H9 (cell line): ENCODE measurements at regions not wholly inside any gene's neighbourhood (a gene's known extent, or its start where the extent isn't known, plus 50 kb on each side); places are given as distances from the start of the nearest gene placed in this dataset.

Experiments used
- DNase-seq: peaks from one replicate; pipeline ENCODE4 v3.0.0-alpha.2; 2017
- H2AFZ ChIP-seq: one replicate; pipeline ENCODE4 v1.6.1; 2013; ENCODE audit warnings: mild to moderate bottlenecking, low read length, control low read depth, moderate library complexity
- H2AK5ac ChIP-seq: 2 replicates; pipeline ENCODE4 v1.6.1; 2013; ENCODE audit warnings: low read length, control low read depth, mixed read lengths; ENCODE audit not compliant: insufficient read length
- H2BK120ac ChIP-seq: one replicate; pipeline ENCODE4 v1.6.1; 2013; ENCODE audit warnings: low read depth, mild to moderate bottlenecking, low read length, control low read depth, inconsistent platforms; ENCODE audit not compliant: poor library complexity, severe bottlenecking
- H2BK12ac ChIP-seq: 2 replicates; pipeline ENCODE4 v1.6.1; 2013; ENCODE audit warnings: low read length, control low read depth, mixed read lengths, low read depth; ENCODE audit not compliant: insufficient read length
- H2BK15ac ChIP-seq: 2 replicates; pipeline ENCODE4 v1.6.1; 2013; ENCODE audit warnings: low read depth, low read length, control low read depth
- H2BK20ac ChIP-seq: one replicate; pipeline ENCODE4 v1.6.1; 2013; ENCODE audit warnings: low read depth, mild to moderate bottlenecking, low read length, control low read depth, inconsistent platforms; ENCODE audit not compliant: poor library complexity, severe bottlenecking
- H2BK5ac ChIP-seq: 2 replicates; pipeline ENCODE4 v1.6.1; 2013; ENCODE audit warnings: low read length, control low read depth, mixed read lengths; ENCODE audit not compliant: insufficient read length
- H3K14ac ChIP-seq: 2 replicates; pipeline ENCODE4 v1.6.1; 2013; ENCODE audit warnings: low read length, control low read depth; ENCODE audit not compliant: insufficient read depth
- H3K18ac ChIP-seq: 2 replicates; pipeline ENCODE4 v1.6.1; 2013; ENCODE audit warnings: low read depth, mild to moderate bottlenecking, mixed read lengths, low read length, control low read depth; ENCODE audit not compliant: insufficient read length
- H3K23ac ChIP-seq: 2 replicates; pipeline ENCODE4 v1.6.1; 2013; ENCODE audit warnings: low read length, control low read depth, mixed read lengths, low read depth; ENCODE audit not compliant: insufficient read length
- H3K23me2 ChIP-seq: 2 replicates; pipeline ENCODE4 v1.6.1; 2013; ENCODE audit warnings: low read depth, mild to moderate bottlenecking, mixed read lengths, low read length, control low read depth; ENCODE audit not compliant: insufficient read length, poor library complexity, severe bottlenecking
- H3K27ac ChIP-seq: 2 replicates; pipeline ENCODE4 v1.5.1; 2013; ENCODE audit warnings: low read length, control low read depth, mixed read lengths, low read depth; ENCODE audit not compliant: insufficient read length
- H3K27me3 ChIP-seq: 2 replicates; pipeline ENCODE4 v1.6.1; 2013; ENCODE audit warnings: low read length, control low read depth, inconsistent platforms; ENCODE audit not compliant: insufficient read depth
- H3K4ac ChIP-seq: 2 replicates; pipeline ENCODE4 v1.6.1; 2013; ENCODE audit warnings: low read depth, mild to moderate bottlenecking, control low read depth, inconsistent platforms, low read length, moderate library complexity
- H3K4me1 ChIP-seq: 2 replicates; pipeline ENCODE4 v1.6.1; 2013; ENCODE audit warnings: low read length, control low read depth, inconsistent platforms; ENCODE audit not compliant: insufficient read depth
- H3K4me2 ChIP-seq: 2 replicates; pipeline ENCODE4 v1.6.1; 2013; ENCODE audit warnings: low read length, control low read depth, mixed read lengths; ENCODE audit not compliant: insufficient read length, insufficient read depth
- H3K56ac ChIP-seq: 2 replicates; pipeline ENCODE4 v1.6.1; 2013; ENCODE audit warnings: low read depth, mild to moderate bottlenecking, mixed read lengths, low read length, control low read depth; ENCODE audit not compliant: insufficient read length
- H3K79me1 ChIP-seq: 2 replicates; pipeline ENCODE4 v1.6.1; 2013; ENCODE audit warnings: low read depth, mild to moderate bottlenecking, moderate library complexity, low read length, control low read depth, inconsistent platforms; ENCODE audit not compliant: insufficient read depth, poor library complexity, severe bottlenecking
- H3K79me2 ChIP-seq: 2 replicates; pipeline ENCODE4 v1.6.1; 2013; ENCODE audit warnings: low read length, control low read depth, inconsistent platforms; ENCODE audit not compliant: insufficient read depth
- H3K9ac ChIP-seq: 2 replicates; pipeline ENCODE4 v1.6.1; 2013; ENCODE audit warnings: low read length, control low read depth, mixed read lengths; ENCODE audit not compliant: insufficient read length; ENCODE audit errors: extremely low read depth
- H3K9me3 ChIP-seq: one replicate; pipeline ENCODE4 v1.6.1; 2013; ENCODE audit warnings: low read depth, low read length, inconsistent platforms; ENCODE audit not compliant: control insufficient read depth
- H3T11ph ChIP-seq: one replicate; pipeline ENCODE4 v1.6.1; 2013; ENCODE audit warnings: mild to moderate bottlenecking, low read length, control low read depth, inconsistent platforms
- H4K20me1 ChIP-seq: one replicate; pipeline ENCODE4 v1.6.1; 2013; ENCODE audit not compliant: control insufficient read depth, insufficient read length, insufficient read depth
- H4K5ac ChIP-seq: 2 replicates; pipeline ENCODE4 v1.6.1; 2013; ENCODE audit warnings: low read depth, mild to moderate bottlenecking, mixed read lengths, low read length, control low read depth; ENCODE audit not compliant: insufficient read length
- H4K8ac ChIP-seq: replicated peaks from 2 replicates; pipeline ENCODE4 v1.6.1; 2013; ENCODE audit warnings: low read length, control low read depth, mixed read lengths, low read depth; ENCODE audit not compliant: insufficient read length
- H4K91ac ChIP-seq: 2 replicates; pipeline ENCODE4 v1.6.1; 2013; ENCODE audit warnings: low read depth, mild to moderate bottlenecking, moderate library complexity, mixed read lengths, low read length, control low read depth; ENCODE audit not compliant: insufficient read length
- H3K27ac Mint-ChIP-seq, 3 experiments: 2 replicates in 2 of 3; 3 replicates in 1 of 3; pipeline ENCODE4 v1.8.0; 2020 to 2021; ENCODE audit warnings: mixed read lengths in 3 of 3, mild to moderate bottlenecking in 1 of 3, moderate library complexity in 1 of 3
- H3K27me3 Mint-ChIP-seq: 2 replicates; pipeline ENCODE4 v1.8.0; 2021; ENCODE audit warnings: low read depth, mild to moderate bottlenecking, moderate library complexity, mixed read lengths
- H3K36me3 Mint-ChIP-seq, 3 experiments: 2 replicates in 2 of 3; 3 replicates in 1 of 3; pipeline ENCODE4 v1.8.0; 2020 to 2021; ENCODE audit warnings: low read depth in 3 of 3, mixed read lengths in 3 of 3; ENCODE audit not compliant: insufficient read depth in 1 of 3
- H3K4me1 Mint-ChIP-seq, 2 experiments: 2 replicates each; pipeline ENCODE4 v1.8.0; 2020; ENCODE audit warnings: mixed read lengths in 2 of 2
- H3K4me3 Mint-ChIP-seq, 2 experiments: 2 replicates in 1 of 2; 3 replicates in 1 of 2; pipeline ENCODE4 v1.8.0; 2020 to 2021; ENCODE audit warnings: mild to moderate bottlenecking in 2 of 2, mixed read lengths in 2 of 2, moderate library complexity in 1 of 2
- H3K9me3 Mint-ChIP-seq, 2 experiments: 2 replicates in 1 of 2; 3 replicates in 1 of 2; pipeline ENCODE4 v1.8.0; 2020; ENCODE audit warnings: mild to moderate bottlenecking in 2 of 2, mixed read lengths in 2 of 2, moderate library complexity in 1 of 2
- WGBS: extraction: QIAGEN DNeasy Blood & Tissue Kit; methylation state at CpG from one replicate; pipeline ENCODE4 v1.1.7; 2013; ENCODE audit warnings: missing lambda C conversion rate, low lambda C conversion rate, mixed read lengths; ENCODE audit not compliant: insufficient read length; ENCODE audit errors: extremely low coverage; 5-methylcytosine and 5-hydroxymethylcytosine counted together
- TF ChIP-seq, protein P1 (sequence below): fragments of 200-600 bp; sonication (generic); conservative IDR thresholded peaks from 3 replicates; pipeline ENCODE4 v1.8.0; 2021; ENCODE audit warnings: antibody characterized with exemption, mild to moderate bottlenecking

- no peak overlapping the region for H2AK5ac ChIP-seq
- no peaks in the 10 kb centered on the region for H4K20me1 ChIP-seq
- peaks cover 2% of the 10 kb centered on the region for H3K27me3 Mint-ChIP-seq
- H3K4me3 Mint-ChIP-seq: no peak overlapping the region
- no peak overlapping the region for H2BK20ac ChIP-seq
- no peak overlapping the region for H2BK15ac ChIP-seq
- no peak overlapping the region for H2BK5ac ChIP-seq
- TF ChIP-seq, protein P1, sequence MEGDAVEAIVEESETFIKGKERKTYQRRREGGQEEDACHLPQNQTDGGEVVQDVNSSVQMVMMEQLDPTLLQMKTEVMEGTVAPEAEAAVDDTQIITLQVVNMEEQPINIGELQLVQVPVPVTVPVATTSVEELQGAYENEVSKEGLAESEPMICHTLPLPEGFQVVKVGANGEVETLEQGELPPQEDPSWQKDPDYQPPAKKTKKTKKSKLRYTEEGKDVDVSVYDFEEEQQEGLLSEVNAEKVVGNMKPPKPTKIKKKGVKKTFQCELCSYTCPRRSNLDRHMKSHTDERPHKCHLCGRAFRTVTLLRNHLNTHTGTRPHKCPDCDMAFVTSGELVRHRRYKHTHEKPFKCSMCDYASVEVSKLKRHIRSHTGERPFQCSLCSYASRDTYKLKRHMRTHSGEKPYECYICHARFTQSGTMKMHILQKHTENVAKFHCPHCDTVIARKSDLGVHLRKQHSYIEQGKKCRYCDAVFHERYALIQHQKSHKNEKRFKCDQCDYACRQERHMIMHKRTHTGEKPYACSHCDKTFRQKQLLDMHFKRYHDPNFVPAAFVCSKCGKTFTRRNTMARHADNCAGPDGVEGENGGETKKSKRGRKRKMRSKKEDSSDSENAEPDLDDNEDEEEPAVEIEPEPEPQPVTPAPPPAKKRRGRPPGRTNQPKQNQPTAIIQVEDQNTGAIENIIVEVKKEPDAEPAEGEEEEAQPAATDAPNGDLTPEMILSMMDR: no peak
- H3K36me3 Mint-ChIP-seq: no peaks in the 10 kb centered on the region
- H3K27me3 ChIP-seq: no peaks in the 10 kb centered on the region
- H4K8ac ChIP-seq: no peak overlapping the region
- peaks cover 0 to 3% of the 10 kb centered on the region in 2 experiments; a peak in 1 of 5 replicates for H3K9me3 Mint-ChIP-seq
- H3K18ac ChIP-seq: no peak overlapping the region
- no peak overlapping the region for H3T11ph ChIP-seq
- H4K91ac ChIP-seq: no peak overlapping the region
- no peak overlapping the region for H3K9ac ChIP-seq
- H3K9me3 ChIP-seq: no peaks in the 10 kb centered on the region
- H3K79me1 ChIP-seq: no peaks in the 10 kb centered on the region
- H3K4me1 Mint-ChIP-seq: no peaks in the 10 kb centered on the region
- H4K5ac ChIP-seq: no peak overlapping the region
- H3K23me2 ChIP-seq: no peaks in the 10 kb centered on the region
- no peaks in the 10 kb centered on the region for H3K79me2 ChIP-seq
- H3K23ac ChIP-seq: no peak overlapping the region
- H3K4ac ChIP-seq: no peak overlapping the region
- no peak overlapping the region for H2BK12ac ChIP-seq
- H3K4me1 ChIP-seq: no peaks in the 10 kb centered on the region
- H3K27ac ChIP-seq: no peak overlapping the region
- no peak overlapping the region for H2AFZ ChIP-seq
- H3K14ac ChIP-seq: no peak overlapping the region
- no peak overlapping the region for H3K4me2 ChIP-seq
- no peak overlapping the region for H3K27ac Mint-ChIP-seq
- no peak for DNase-seq
- WGBS: no CpG with 5 or more reads among the region's 1 CpG
- H2BK120ac ChIP-seq: no peak overlapping the region
- H3K56ac ChIP-seq: no peak overlapping the region
Observed at GRCh38 chr12:7571257-7571656, 67.7 kb upstream of the CD163 start.
